NCI-H128 (cell line): ENCODE measurements at regions not wholly inside any gene's neighbourhood (a gene's known extent, or its start where the extent isn't known, plus 50 kb on each side); places are given as distances from the start of the nearest gene placed in this dataset.
"Not testable (repeated sequence)": the region's sequence is repeated elsewhere in the genome, so short reads cannot be mapped to it uniquely, and the experiment has no call there.

ENCODE experiments used
- DNase-seq: peaks from one replicate; lab custom pipeline; 2025; ENCODE audit not compliant: unreplicated experiment; lab: John Stamatoyannopoulos, UW

- not testable (repeated sequence) for DNase-seq
Measured at GRCh38 chr5:145395151-145395550, 440.0 kb downstream of the PRELID2 start.

GRCh38 chr5:145393426-145393825 is 441.7 kb downstream of the PRELID2 start:
- DNase-seq = no peak

GRCh38 chr5:145389047-145389446 is 446.1 kb downstream of the PRELID2 start:
- no peak for DNase-seq

GRCh38 chr5:145385276-145385675 is 449.9 kb downstream of the PRELID2 start:
- no peak for DNase-seq

- no peak for DNase-seq
Measured at GRCh38 chr5:145378226-145378625, 456.9 kb downstream of the PRELID2 start.

GRCh38 chr5:145375521-145375920 is 459.6 kb downstream of the PRELID2 start:
- DNase-seq = no peak

GRCh38 chr5:145365464-145365863 is 469.7 kb downstream of the PRELID2 start:
- DNase-seq = no peak

- DNase-seq = no peak
Measured at GRCh38 chr5:145362266-145362665, 472.9 kb downstream of the PRELID2 start.

GRCh38 chr5:145360936-145361335 is 474.2 kb downstream of the PRELID2 start:
- DNase-seq = no peak

- no peak for DNase-seq
Measured at GRCh38 chr5:145350513-145350912, 484.6 kb downstream of the PRELID2 start.

- DNase-seq = no peak
Measured at GRCh38 chr5:145347026-145347616, 488.0 kb downstream of the PRELID2 start.

GRCh38 chr5:145345511-145346287 is 489.4 kb downstream of the PRELID2 start:
- DNase-seq = no peak

GRCh38 chr5:145341842-145342241 is 493.3 kb downstream of the PRELID2 start:
- no peak for DNase-seq

- DNase-seq = no peak
Measured at GRCh38 chr5:145340099-145340498, 495.0 kb downstream of the PRELID2 start.

- DNase-seq = no peak
Measured at GRCh38 chr5:145324767-145325479, 510.2 kb downstream of the PRELID2 start.

- no peak for DNase-seq
Measured at GRCh38 chr5:145324101-145324500, 511.0 kb downstream of the PRELID2 start.

- no peak for DNase-seq
Measured at GRCh38 chr5:145316282-145316681, 518.9 kb downstream of the PRELID2 start.

GRCh38 chr5:145307866-145308382 is 527.2 kb downstream of the PRELID2 start:
- no peak for DNase-seq

GRCh38 chr5:145295236-145295835 is 539.8 kb downstream of the PRELID2 start:
- no peak for DNase-seq

- DNase-seq = no peak
Measured at GRCh38 chr5:145294331-145294730, 540.8 kb downstream of the PRELID2 start.

- no peak for DNase-seq
Measured at GRCh38 chr5:145293716-145294115, 541.4 kb downstream of the PRELID2 start.
